WTC11 (cell line): ENCODE measurements at regions not wholly inside any gene's neighbourhood (a gene's known extent, or its start where the extent isn't known, plus 50 kb on each side); places are given as distances from the start of the nearest gene placed in this dataset.

ENCODE experiments used
- ATAC-seq: fragments of 200-7000 bp; cut with Tn5 transposase; 2 replicates; pipeline ENCODE4 v1.10.0; 2021; ENCODE audit warnings: mild to moderate bottlenecking, moderate library complexity
- CTCF ChIA-PET: fragments of 300-600 bp; sonication (Branson Sonifier 250); formaldehyde crosslinking; loops from one replicate; lab custom pipeline; 2021; ENCODE audit warnings: antibody characterized with exemption; lab: Charles Lee
- POLR2A ChIA-PET: fragments of 350-600 bp; sonication (Branson Sonifier 250); formaldehyde crosslinking; loops from one replicate; lab custom pipeline; 2021; ENCODE audit warnings: antibody characterized with exemption; lab: Charles Lee
- DNase-seq: peaks from one replicate; pipeline ENCODE4 v3.0.0; 2021; ENCODE audit warnings: low spot score
- H3K27ac Mint-ChIP-seq: 2 replicates; pipeline ENCODE4 v1.8.0; 2021; ENCODE audit warnings: mixed read lengths
- H3K27me3 Mint-ChIP-seq: 2 replicates; pipeline ENCODE4 v1.8.0; 2021; ENCODE audit warnings: low read depth, mild to moderate bottlenecking, moderate library complexity, mixed read lengths
- H3K36me3 Mint-ChIP-seq: 2 replicates; pipeline ENCODE4 v1.8.0; 2021; ENCODE audit warnings: mixed read lengths
- H3K4me1 Mint-ChIP-seq: 2 replicates; pipeline ENCODE4 v1.8.0; 2022; ENCODE audit warnings: mixed read lengths
- H3K4me3 Mint-ChIP-seq: 2 replicates; pipeline ENCODE4 v1.8.0; 2021; ENCODE audit warnings: mild to moderate bottlenecking, moderate library complexity, mixed read lengths
- H3K9me3 Mint-ChIP-seq: 2 replicates; pipeline ENCODE4 v1.8.0; 2021; ENCODE audit warnings: mixed read lengths
- CREB1 ChIP-seq: sonication (generic); formaldehyde crosslinking; IDR thresholded peaks from 2 replicates; pipeline ENCODE4 v1.8.0; 2023; ENCODE audit warnings: mild to moderate bottlenecking, missing genetic modification reagents
- CREM ChIP-seq: sonication (generic); formaldehyde crosslinking; IDR thresholded peaks from 2 replicates; pipeline ENCODE4 v1.8.1; 2022; ENCODE audit warnings: mild to moderate bottlenecking, missing genetic modification reagents, moderate library complexity
- GABPB1 ChIP-seq: sonication (generic); formaldehyde crosslinking; IDR thresholded peaks from 2 replicates; pipeline ENCODE4 v1.8.1; 2023; ENCODE audit warnings: mild to moderate bottlenecking, missing genetic modification reagents
- JAZF1 ChIP-seq: fragments of 250-450 bp; sonication (Bioruptor Pico); IDR thresholded peaks from 2 replicates; pipeline ENCODE4 v1.9.0; 2021; ENCODE audit warnings: moderate library complexity, mild to moderate bottlenecking, inconsistent platforms
- JUN ChIP-seq: sonication (generic); formaldehyde crosslinking; IDR thresholded peaks from 2 replicates; pipeline ENCODE4 v1.8.0; 2023; ENCODE audit warnings: mild to moderate bottlenecking, missing genetic modification reagents
- RORB ChIP-seq: fragments of 250-450 bp; sonication (Bioruptor Pico); IDR thresholded peaks from 2 replicates; pipeline ENCODE4 v1.9.0; 2021; ENCODE audit warnings: mild to moderate bottlenecking
- SMAD4 ChIP-seq: sonication (generic); formaldehyde crosslinking; IDR thresholded peaks from 2 replicates; pipeline ENCODE4 v1.8.0; 2022; ENCODE audit warnings: mild to moderate bottlenecking, missing genetic modification reagents
- TCF7 ChIP-seq: sonication (generic); formaldehyde crosslinking; IDR thresholded peaks from 2 replicates; pipeline ENCODE4 v1.8.0; 2022; ENCODE audit warnings: mild to moderate bottlenecking, low read depth, missing genetic modification reagents, moderate library complexity
- TEAD4 ChIP-seq: sonication (generic); formaldehyde crosslinking; IDR thresholded peaks from 2 replicates; pipeline ENCODE4 v1.8.0; 2022; ENCODE audit warnings: mild to moderate bottlenecking, missing genetic modification reagents
- ZBTB21 ChIP-seq: sonication (generic); formaldehyde crosslinking; IDR thresholded peaks from 2 replicates; pipeline ENCODE4 v1.8.1; 2023; ENCODE audit warnings: mild to moderate bottlenecking, missing genetic modification reagents, borderline replicate concordance
- ZNF138 ChIP-seq: sonication (generic); formaldehyde crosslinking; conservative IDR thresholded peaks from 2 replicates; pipeline ENCODE4 v1.8.1; 2022; ENCODE audit warnings: mild to moderate bottlenecking, moderate library complexity, missing genetic modification reagents
- ZNF263 ChIP-seq: sonication (generic); formaldehyde crosslinking; IDR thresholded peaks from 2 replicates; pipeline ENCODE4 v1.8.1; 2022; ENCODE audit warnings: low read depth, mild to moderate bottlenecking, moderate library complexity, missing genetic modification reagents
- ZNF317 ChIP-seq: sonication (generic); formaldehyde crosslinking; IDR thresholded peaks from 2 replicates; pipeline ENCODE4 v1.8.1; 2023; ENCODE audit warnings: low read depth, mild to moderate bottlenecking, moderate library complexity, missing genetic modification reagents, borderline replicate concordance
- TF ChIP-seq, protein P1 (sequence below): sonication (generic); formaldehyde crosslinking; IDR thresholded peaks from 2 replicates; pipeline ENCODE4 v1.8.1; 2023; ENCODE audit warnings: mild to moderate bottlenecking, missing genetic modification reagents, borderline replicate concordance
- TF ChIP-seq, protein P2 (sequence below): sonication (generic); formaldehyde crosslinking; IDR thresholded peaks from 2 replicates; pipeline ENCODE4 v1.8.1; 2023; ENCODE audit warnings: mild to moderate bottlenecking, missing genetic modification reagents, moderate library complexity
- TF ChIP-seq, protein P3 (sequence below): sonication (generic); formaldehyde crosslinking; conservative IDR thresholded peaks from 2 replicates; pipeline ENCODE4 v1.8.1; 2022; ENCODE audit warnings: mild to moderate bottlenecking, missing genetic modification reagents
- TF ChIP-seq, protein P4 (sequence below): fragments of 250-450 bp; sonication (Bioruptor Pico); IDR thresholded peaks from 2 replicates; pipeline ENCODE4 v1.9.0; 2021; ENCODE audit warnings: moderate library complexity, mild to moderate bottlenecking, inconsistent platforms, borderline replicate concordance
- TF ChIP-seq, protein P5 (sequence below): sonication (generic); formaldehyde crosslinking; IDR thresholded peaks from 2 replicates; pipeline ENCODE4 v1.8.1; 2022; ENCODE audit warnings: missing genetic modification reagents, borderline replicate concordance
- TF ChIP-seq, protein P6 (sequence below): sonication (generic); formaldehyde crosslinking; IDR thresholded peaks from 2 replicates; pipeline ENCODE4 v1.8.1; 2023; ENCODE audit warnings: mild to moderate bottlenecking, missing genetic modification reagents
- TF ChIP-seq, protein P7 (sequence below): sonication (generic); formaldehyde crosslinking; IDR thresholded peaks from 2 replicates; pipeline ENCODE4 v1.8.0; 2022; ENCODE audit warnings: mild to moderate bottlenecking, missing genetic modification reagents

DNA sequence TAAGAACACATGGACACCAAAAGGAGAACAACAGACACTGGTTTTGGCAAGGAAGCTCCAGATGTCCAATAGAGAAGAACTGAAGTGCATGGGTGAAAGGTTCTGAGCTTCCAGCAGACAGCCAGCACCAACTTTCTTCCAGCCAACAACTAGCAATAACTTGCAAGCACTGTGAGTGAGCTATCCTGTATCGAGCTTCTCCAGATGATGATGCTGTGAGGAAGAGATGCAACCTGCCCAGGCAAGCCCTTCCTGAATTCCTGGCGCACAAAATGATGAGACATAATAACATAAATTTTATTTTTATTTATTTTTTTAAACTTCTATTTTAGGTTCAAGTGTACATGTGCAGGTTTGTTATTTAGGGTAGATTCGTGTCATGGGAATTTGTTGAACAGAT lies 692.1 kb downstream of the DNAJB9 start (continued):
- TF ChIP-seq, protein P1, sequence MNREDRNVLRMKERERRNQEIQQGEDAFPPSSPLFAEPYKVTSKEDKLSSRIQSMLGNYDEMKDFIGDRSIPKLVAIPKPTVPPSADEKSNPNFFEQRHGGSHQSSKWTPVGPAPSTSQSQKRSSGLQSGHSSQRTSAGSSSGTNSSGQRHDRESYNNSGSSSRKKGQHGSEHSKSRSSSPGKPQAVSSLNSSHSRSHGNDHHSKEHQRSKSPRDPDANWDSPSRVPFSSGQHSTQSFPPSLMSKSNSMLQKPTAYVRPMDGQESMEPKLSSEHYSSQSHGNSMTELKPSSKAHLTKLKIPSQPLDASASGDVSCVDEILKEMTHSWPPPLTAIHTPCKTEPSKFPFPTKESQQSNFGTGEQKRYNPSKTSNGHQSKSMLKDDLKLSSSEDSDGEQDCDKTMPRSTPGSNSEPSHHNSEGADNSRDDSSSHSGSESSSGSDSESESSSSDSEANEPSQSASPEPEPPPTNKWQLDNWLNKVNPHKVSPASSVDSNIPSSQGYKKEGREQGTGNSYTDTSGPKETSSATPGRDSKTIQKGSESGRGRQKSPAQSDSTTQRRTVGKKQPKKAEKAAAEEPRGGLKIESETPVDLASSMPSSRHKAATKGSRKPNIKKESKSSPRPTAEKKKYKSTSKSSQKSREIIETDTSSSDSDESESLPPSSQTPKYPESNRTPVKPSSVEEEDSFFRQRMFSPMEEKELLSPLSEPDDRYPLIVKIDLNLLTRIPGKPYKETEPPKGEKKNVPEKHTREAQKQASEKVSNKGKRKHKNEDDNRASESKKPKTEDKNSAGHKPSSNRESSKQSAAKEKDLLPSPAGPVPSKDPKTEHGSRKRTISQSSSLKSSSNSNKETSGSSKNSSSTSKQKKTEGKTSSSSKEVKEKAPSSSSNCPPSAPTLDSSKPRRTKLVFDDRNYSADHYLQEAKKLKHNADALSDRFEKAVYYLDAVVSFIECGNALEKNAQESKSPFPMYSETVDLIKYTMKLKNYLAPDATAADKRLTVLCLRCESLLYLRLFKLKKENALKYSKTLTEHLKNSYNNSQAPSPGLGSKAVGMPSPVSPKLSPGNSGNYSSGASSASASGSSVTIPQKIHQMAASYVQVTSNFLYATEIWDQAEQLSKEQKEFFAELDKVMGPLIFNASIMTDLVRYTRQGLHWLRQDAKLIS (CRISPR knock-in tag): no peak
- no peak for TF ChIP-seq RORB (CRISPR knock-in tag)
- no peak for TF ChIP-seq JAZF1 (CRISPR knock-in tag)
- TF ChIP-seq, protein P2, sequence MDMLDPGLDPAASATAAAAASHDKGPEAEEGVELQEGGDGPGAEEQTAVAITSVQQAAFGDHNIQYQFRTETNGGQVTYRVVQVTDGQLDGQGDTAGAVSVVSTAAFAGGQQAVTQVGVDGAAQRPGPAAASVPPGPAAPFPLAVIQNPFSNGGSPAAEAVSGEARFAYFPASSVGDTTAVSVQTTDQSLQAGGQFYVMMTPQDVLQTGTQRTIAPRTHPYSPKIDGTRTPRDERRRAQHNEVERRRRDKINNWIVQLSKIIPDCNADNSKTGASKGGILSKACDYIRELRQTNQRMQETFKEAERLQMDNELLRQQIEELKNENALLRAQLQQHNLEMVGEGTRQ: no peak
- TF ChIP-seq, protein P3, sequence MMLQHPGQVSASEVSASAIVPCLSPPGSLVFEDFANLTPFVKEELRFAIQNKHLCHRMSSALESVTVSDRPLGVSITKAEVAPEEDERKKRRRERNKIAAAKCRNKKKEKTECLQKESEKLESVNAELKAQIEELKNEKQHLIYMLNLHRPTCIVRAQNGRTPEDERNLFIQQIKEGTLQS (CRISPR knock-in tag): no peak
- no peak for TF ChIP-seq ZBTB21
- no peak for TF ChIP-seq TCF7 (CRISPR knock-in tag)
- TF ChIP-seq SMAD4 (CRISPR knock-in tag): no peak

DNA sequence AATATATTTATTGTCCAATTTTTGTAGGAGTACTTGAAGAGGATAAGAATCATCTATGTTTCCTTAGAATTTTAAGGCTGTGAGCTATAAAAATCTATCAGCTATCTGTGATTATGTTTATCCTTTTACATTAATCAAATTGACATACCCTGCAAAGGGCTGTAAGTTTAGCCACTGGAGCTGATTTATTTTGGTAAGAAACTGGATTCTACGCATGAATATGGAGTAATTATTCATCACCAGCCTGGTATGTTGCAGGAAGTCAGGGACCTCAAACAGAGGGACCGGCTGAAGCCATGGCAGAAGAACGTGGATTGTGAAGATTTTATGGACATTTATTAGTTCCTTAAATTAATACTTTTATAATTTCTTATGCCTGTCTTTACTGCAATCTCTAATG lies 696.9 kb downstream of the DNAJB9 start:
- no peak for DNase-seq
- H3K27ac Mint-ChIP-seq: no peak overlapping the region
- H3K27me3 Mint-ChIP-seq: peaks cover 3% of the 10 kb centered on the region; the same call in 1 of the 2 replicates
- no peak overlapping the region for H3K4me3 Mint-ChIP-seq
- CTCF ChIA-PET: no interaction called here
- H3K9me3 Mint-ChIP-seq: peaks cover 50% of the 10 kb centered on the region
- TF ChIP-seq, protein P4, sequence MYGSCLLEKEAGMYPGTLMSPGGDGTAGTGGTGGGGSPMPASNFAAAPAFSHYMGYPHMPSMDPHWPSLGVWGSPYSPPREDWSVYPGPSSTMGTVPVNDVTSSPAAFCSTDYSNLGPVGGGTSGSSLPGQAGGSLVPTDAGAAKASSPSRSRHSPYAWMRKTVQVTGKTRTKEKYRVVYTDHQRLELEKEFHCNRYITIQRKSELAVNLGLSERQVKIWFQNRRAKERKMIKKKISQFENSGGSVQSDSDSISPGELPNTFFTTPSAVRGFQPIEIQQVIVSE (CRISPR knock-in tag): no peak
- TF ChIP-seq GABPB1 (CRISPR knock-in tag): no peak
- TF ChIP-seq ZNF138 (CRISPR knock-in tag): no peak
- TF ChIP-seq JUN (CRISPR knock-in tag): no peak
- TF ChIP-seq TEAD4 (CRISPR knock-in tag): no peak
- TF ChIP-seq, protein P5, sequence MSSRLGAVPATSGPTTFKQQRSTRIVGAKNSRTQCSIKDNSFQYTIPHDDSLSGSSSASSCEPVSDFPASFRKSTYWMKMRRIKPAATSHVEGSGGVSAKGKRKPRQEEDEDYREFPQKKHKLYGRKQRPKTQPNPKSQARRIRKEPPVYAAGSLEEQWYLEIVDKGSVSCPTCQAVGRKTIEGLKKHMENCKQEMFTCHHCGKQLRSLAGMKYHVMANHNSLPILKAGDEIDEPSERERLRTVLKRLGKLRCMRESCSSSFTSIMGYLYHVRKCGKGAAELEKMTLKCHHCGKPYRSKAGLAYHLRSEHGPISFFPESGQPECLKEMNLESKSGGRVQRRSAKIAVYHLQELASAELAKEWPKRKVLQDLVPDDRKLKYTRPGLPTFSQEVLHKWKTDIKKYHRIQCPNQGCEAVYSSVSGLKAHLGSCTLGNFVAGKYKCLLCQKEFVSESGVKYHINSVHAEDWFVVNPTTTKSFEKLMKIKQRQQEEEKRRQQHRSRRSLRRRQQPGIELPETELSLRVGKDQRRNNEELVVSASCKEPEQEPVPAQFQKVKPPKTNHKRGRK (CRISPR knock-in tag): no peak
- TF ChIP-seq, protein P6, sequence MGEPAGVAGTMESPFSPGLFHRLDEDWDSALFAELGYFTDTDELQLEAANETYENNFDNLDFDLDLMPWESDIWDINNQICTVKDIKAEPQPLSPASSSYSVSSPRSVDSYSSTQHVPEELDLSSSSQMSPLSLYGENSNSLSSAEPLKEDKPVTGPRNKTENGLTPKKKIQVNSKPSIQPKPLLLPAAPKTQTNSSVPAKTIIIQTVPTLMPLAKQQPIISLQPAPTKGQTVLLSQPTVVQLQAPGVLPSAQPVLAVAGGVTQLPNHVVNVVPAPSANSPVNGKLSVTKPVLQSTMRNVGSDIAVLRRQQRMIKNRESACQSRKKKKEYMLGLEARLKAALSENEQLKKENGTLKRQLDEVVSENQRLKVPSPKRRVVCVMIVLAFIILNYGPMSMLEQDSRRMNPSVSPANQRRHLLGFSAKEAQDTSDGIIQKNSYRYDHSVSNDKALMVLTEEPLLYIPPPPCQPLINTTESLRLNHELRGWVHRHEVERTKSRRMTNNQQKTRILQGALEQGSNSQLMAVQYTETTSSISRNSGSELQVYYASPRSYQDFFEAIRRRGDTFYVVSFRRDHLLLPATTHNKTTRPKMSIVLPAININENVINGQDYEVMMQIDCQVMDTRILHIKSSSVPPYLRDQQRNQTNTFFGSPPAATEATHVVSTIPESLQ (CRISPR knock-in tag): no peak
- no peak for TF ChIP-seq CREB1 (CRISPR knock-in tag)
- TF ChIP-seq, protein P7, sequence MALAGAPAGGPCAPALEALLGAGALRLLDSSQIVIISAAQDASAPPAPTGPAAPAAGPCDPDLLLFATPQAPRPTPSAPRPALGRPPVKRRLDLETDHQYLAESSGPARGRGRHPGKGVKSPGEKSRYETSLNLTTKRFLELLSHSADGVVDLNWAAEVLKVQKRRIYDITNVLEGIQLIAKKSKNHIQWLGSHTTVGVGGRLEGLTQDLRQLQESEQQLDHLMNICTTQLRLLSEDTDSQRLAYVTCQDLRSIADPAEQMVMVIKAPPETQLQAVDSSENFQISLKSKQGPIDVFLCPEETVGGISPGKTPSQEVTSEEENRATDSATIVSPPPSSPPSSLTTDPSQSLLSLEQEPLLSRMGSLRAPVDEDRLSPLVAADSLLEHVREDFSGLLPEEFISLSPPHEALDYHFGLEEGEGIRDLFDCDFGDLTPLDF (CRISPR knock-in tag): no peak
- no peak for TF ChIP-seq CREM (CRISPR knock-in tag)
- TF ChIP-seq ZNF263 (CRISPR knock-in tag): no peak
- TF ChIP-seq ZNF317 (CRISPR knock-in tag): no peak
- TF ChIP-seq, all 79 proteins: peak for 0
- ATAC-seq: no peak
- POLR2A ChIA-PET: no interaction called here
- peaks cover 7% of the 10 kb centered on the region for H3K36me3 Mint-ChIP-seq
- H3K4me1 Mint-ChIP-seq: no peaks in the 10 kb centered on the region
